NB4 (cell line): ENCODE measurements at regions not wholly inside any gene's neighbourhood (a gene's known extent, or its start where the extent isn't known, plus 50 kb on each side); places are given as distances from the start of the nearest gene placed in this dataset.

Source experiments
- DNase-seq: peaks from one replicate; pipeline ENCODE4 v3.0.0; 2010; ENCODE audit warnings: low read depth
- H3K4me3 ChIP-seq: one replicate; pipeline ENCODE4 v1.5.1; 2011; ENCODE audit warnings: mild to moderate bottlenecking, low read depth, low read length, moderate library complexity
- CTCF ChIP-seq: IDR thresholded peaks from one replicate; pipeline ENCODE4 v1.5.1; 2012; ENCODE audit warnings: low read depth, low read length
- MAX ChIP-seq: IDR thresholded peaks from 2 replicates; pipeline ENCODE4 v1.6.1; 2011; ENCODE audit warnings: low read depth, low read length
- MYC ChIP-seq: IDR thresholded peaks from 2 replicates; pipeline ENCODE4 v1.6.1; 2011; ENCODE audit warnings: low read depth, low read length
- POLR2A ChIP-seq: IDR thresholded peaks from 2 replicates; pipeline ENCODE4 v1.6.1; 2011; ENCODE audit warnings: mild to moderate bottlenecking; ENCODE audit not compliant: insufficient read length; ENCODE audit errors: extremely low read depth

- no peak for DNase-seq
- H3K4me3 ChIP-seq: no peak overlapping the region
- TF ChIP-seq MYC: no peak
- no peak for TF ChIP-seq CTCF
- TF ChIP-seq POLR2A: no peak
- no peak for TF ChIP-seq MAX
Observed at GRCh38 chr1:4584449-4584848, 70.0 kb upstream of the AJAP1 start.

DNA sequence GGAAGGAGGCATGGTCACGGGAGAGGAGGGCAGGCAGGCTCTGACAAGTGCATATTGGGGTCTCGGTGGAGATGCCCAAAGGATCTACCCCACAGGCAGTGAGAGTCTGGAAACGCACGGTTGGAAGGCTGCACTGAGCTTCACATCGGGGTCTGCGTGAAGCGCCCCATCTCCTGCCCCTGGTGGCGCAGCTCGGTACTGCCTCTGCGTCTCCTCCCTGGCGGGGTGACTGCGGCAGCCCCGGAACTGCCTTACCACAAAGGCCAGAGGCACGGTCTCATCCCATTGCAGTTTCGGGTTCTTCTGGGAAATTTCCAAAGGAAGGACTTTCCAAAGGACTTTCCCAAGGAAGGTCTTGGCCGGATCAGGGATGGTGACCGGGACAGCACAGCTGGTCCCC, 69.2 kb upstream of the AJAP1 start:
- peak; percentile 21 for DNase-seq
- TF ChIP-seq CTCF (peak; percentile 75), MYC (no peak)
- no peak overlapping the region for H3K4me3 ChIP-seq

DNA sequence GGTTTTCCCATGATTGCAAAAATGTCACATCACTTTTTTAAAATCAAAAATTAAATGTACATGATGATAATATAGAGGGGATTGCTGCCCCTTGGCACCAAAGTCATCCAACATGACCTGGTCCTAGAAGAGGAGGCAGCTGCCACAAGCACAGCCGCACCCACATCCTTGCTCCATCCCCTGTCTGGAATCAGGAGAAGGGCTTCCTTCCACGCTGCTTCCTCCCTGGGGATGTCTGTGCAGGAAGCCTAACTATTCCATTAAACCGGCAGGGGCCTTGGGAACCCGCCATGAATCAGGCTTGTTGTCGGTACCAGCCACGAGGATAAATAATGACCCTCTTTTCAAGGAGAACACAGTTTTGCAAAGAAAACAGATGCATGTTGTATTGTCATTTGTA, 68.7 kb upstream of the AJAP1 start:
- no peak for TF ChIP-seq MYC
- no peak for TF ChIP-seq MAX
- TF ChIP-seq POLR2A: no peak
- TF ChIP-seq CTCF: no peak
- DNase-seq: no peak
- H3K4me3 ChIP-seq: no peak overlapping the region

GRCh38 chr1:4586611-4587160, 67.7 kb upstream of the AJAP1 start:
- no peak overlapping the region for H3K4me3 ChIP-seq
- TF ChIP-seq CTCF (no peak), POLR2A (no peak), MYC (no peak), MAX (no peak)
- no peak for DNase-seq

DNA sequence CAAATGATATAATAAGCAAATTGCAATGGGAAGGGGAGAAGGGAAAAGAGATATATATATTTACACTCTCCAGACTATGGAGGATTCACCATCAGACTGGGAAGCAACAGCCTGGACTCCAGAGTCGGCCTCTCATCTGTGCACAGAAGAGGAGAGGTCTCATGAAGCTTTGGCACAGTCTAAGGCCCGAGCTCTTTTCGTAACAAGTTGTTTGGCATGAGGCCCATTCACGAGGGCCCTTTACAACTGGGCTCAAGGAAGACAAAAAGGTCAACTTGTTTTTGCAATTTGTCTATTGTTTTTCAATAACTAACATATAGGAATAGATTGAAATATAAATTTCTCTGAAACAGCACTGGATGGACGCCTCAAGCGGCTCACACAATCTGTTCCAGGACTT, 66.7 kb upstream of the AJAP1 start:
- TF ChIP-seq CTCF: no peak
- TF ChIP-seq POLR2A: no peak
- TF ChIP-seq MAX: no peak
- no peak for TF ChIP-seq MYC
- no peak overlapping the region for H3K4me3 ChIP-seq
- DNase-seq: no peak

DNA sequence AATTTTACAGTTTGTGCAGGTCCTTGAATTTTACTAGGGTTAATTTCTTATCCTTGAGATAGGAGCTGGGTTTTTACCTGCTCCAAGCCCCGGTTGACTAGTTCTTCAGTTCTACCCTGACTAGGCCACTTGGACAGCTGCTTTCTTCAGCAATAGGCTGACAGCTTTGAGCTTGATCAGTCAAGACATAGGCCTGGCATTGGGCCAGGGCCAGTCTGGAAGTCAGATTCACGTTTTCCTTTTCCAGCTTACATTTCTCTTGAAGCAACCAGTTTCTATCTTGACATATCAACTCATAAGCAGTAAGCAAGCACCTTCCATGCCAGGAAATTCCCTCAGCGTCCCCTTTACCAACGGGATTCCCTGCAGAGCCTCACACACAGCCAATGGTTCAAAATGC, 63.7 kb upstream of the AJAP1 start:
- TF ChIP-seq MAX: no peak
- no peak for TF ChIP-seq CTCF
- no peak for TF ChIP-seq MYC
- no peak for TF ChIP-seq POLR2A
- DNase-seq: no peak
- no peak overlapping the region for H3K4me3 ChIP-seq
